ENCODE measurements at regions not wholly inside any gene's neighbourhood (a gene's known extent, or its start where the extent isn't known, plus 50 kb on each side); places are given as distances from the start of the nearest gene placed in this dataset.

DNA sequence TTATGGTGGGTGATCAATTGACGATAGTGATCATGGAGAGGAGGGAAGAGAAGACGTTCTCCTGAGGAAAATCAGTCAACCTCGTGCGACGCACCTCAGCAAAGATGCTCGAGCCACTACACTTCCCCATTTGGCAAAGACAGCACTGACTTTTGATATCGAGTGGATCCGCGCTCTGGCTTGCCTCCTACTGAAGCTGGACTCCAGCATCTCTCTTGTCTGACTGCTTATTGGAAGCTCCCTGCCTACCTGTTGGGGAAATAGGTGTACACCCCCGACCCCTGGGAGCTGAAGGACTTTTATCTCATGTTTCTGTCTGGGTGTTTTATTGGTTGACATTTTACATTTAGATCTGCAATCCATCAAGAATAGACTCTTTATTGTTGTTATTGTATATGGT, 476.8 kb upstream of the B3GAT1 start:
- TF ChIP-seq, protein P1, sequence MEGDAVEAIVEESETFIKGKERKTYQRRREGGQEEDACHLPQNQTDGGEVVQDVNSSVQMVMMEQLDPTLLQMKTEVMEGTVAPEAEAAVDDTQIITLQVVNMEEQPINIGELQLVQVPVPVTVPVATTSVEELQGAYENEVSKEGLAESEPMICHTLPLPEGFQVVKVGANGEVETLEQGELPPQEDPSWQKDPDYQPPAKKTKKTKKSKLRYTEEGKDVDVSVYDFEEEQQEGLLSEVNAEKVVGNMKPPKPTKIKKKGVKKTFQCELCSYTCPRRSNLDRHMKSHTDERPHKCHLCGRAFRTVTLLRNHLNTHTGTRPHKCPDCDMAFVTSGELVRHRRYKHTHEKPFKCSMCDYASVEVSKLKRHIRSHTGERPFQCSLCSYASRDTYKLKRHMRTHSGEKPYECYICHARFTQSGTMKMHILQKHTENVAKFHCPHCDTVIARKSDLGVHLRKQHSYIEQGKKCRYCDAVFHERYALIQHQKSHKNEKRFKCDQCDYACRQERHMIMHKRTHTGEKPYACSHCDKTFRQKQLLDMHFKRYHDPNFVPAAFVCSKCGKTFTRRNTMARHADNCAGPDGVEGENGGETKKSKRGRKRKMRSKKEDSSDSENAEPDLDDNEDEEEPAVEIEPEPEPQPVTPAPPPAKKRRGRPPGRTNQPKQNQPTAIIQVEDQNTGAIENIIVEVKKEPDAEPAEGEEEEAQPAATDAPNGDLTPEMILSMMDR (IDR thresholded peaks at IDR 0.05; ENCODE audit: insufficient read depth, low read length, severe bottlenecking), result no peak
- Histone ChIP-seq H3K36me3 (ENCODE audit: control insufficient read depth, insufficient read depth, low read length) (no peaks in the 10 kb centered on the region), H3K27me3 (ENCODE audit: control insufficient read depth, insufficient read depth, low read length) (no peaks in the 10 kb centered on the region), H3K4me3 (ENCODE audit: low read depth, low read length) (no peak overlapping the region)
- DNase-seq (ENCODE audit: low read depth) (no peak), FAIRE-seq (no peak)

DNA sequence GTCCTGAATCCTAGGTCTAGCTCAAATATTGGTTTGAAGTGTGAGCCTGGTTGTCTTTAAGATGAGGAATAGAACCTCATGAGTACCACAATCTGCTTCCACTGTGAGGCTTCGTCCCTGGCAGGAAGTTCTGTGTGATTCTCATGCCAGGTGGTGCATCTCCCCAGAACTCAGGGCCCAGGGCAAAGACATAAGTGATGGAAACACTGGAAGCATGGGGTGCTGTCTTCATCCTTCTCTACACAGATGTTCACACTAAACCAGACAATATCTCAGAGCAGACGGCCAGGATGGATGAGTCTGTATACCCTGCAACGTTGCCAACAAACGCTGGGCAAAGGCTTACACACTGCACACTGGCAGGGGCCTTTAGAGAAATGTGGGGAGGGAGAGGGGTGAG, 475.9 kb upstream of the B3GAT1 start:
- Histone ChIP-seq H3K36me3 (ENCODE audit: control insufficient read depth, insufficient read depth, low read length) (no peaks in the 10 kb centered on the region), H3K4me3 (ENCODE audit: low read depth, low read length) (no peak overlapping the region), H3K27me3 (ENCODE audit: control insufficient read depth, insufficient read depth, low read length) (no peaks in the 10 kb centered on the region)
- FAIRE-seq (no peak), DNase-seq (ENCODE audit: low read depth) (no peak)
- TF ChIP-seq, protein P1 (IDR thresholded peaks at IDR 0.05; ENCODE audit: insufficient read depth, low read length, severe bottlenecking), result no peak

DNA sequence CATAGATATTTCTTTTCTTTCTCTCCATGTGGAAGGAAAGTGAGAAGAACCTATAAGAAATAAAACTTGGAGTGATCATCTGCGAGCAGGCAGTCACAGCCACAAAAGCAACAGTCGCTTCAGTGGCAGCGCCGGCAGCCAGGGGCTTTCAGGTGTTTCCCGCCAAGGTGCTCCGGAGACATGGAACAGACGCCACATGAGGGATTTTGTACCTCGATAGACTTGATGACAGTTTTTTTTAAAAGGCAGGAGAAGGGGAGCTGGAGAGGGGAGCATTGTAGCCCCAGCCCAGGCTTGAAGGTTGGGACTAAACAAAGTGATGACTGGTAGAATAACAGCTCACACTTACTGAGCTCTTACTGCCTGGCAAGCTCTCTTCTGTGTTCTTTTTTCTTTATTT, 471.4 kb upstream of the B3GAT1 start:
- TF ChIP-seq, protein P1 (IDR thresholded peaks at IDR 0.05; ENCODE audit: insufficient read depth, low read length, severe bottlenecking), result no peak
- no peak for FAIRE-seq
- Histone ChIP-seq H3K27me3 (ENCODE audit: control insufficient read depth, insufficient read depth, low read length) (no peaks in the 10 kb centered on the region), H3K36me3 (ENCODE audit: control insufficient read depth, insufficient read depth, low read length) (no peaks in the 10 kb centered on the region), H3K4me3 (ENCODE audit: low read depth, low read length) (no peak overlapping the region)
- DNase-seq (ENCODE audit: low read depth), result no peak

DNA sequence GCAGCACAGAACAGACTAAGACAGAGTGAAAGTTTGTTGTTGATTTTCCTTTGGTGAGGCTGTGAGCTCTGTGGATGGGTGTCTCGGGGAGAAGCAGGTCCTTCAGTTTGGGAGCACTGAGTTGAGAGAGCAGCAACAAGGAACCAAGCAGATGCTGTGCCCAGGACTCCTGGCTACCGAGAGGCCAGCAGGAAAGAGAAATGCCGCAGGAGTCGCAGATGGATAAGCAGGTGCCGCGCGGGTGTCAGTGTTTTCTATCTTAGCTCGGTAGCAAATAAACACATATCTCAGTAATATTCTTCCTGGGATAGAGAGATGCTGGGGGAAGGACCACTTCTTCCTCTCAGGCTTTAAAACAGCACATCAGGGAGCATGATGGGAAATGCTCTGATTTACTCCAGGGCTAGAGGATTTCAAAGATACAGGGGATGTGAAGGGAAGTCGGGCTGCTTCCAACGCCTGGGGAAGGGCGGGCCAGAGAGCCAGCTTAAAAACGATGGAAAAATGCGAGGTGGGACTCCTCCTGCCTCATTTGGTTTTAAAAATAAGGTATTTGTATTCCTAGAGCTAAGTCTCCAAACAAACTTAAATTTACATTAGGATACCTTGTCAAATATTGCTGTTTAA, 470.7 kb upstream of the B3GAT1 start:
- FAIRE-seq, result no peak
- H3K27me3 ChIP-seq (ENCODE audit: control insufficient read depth, insufficient read depth, low read length), result no peaks in the 10 kb centered on the region

DNA sequence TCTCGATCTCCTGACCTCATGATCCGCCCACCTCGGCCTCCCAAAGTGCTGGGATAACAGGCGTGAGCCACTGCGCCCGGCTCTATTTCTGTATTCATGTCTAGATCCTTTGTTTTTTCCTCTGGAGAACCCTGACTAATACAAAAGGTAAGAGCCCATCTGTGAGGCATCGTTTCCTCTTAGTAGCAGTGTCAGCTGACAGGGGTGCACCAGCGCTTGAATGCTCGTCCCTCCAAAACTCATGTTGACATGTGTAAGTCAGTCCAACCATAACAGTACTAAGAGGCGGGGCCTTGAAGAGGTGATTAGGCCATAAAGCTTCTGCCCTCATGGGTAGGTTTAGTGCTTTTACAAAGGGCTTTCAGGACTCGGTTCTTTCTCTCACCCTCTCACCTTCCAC, 470.1 kb upstream of the B3GAT1 start:
- TF ChIP-seq, protein P1 (IDR thresholded peaks at IDR 0.05; ENCODE audit: insufficient read depth, low read length, severe bottlenecking), result no peak
- no peak for FAIRE-seq
- Histone ChIP-seq H3K27me3 (ENCODE audit: control insufficient read depth, insufficient read depth, low read length) (no peaks in the 10 kb centered on the region), H3K4me3 (ENCODE audit: low read depth, low read length) (no peak overlapping the region), H3K36me3 (ENCODE audit: control insufficient read depth, insufficient read depth, low read length) (no peaks in the 10 kb centered on the region)
- no peak for DNase-seq (ENCODE audit: low read depth)

More for the DNA sequence above, 470.7 kb upstream of the B3GAT1 start:
- Histone ChIP-seq H3K36me3 (ENCODE audit: control insufficient read depth, insufficient read depth, low read length) (no peaks in the 10 kb centered on the region), H3K4me3 (ENCODE audit: low read depth, low read length) (no peak overlapping the region)
- TF ChIP-seq, protein P1 (IDR thresholded peaks at IDR 0.05; ENCODE audit: insufficient read depth, low read length, severe bottlenecking), result no peak
- no peak for DNase-seq (ENCODE audit: low read depth)

DNA sequence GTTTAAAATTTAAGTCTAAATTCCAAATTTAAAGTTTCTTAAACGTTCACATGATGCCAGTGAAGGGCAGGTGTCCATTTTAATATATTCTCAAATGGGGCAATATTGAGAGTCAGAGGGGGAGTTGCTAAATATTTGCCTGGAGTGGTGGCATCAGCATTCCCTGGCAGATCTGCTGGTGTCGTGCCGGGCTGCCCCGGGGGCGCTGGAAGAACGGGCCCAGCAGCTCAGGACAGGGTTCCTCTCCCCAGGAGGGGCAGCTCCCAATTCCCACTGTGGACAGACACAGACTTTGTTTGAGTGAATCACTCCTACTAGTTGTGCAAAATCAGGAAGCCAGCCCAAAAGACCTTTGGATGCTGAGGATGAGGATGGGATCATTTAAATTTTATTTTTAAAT, 468.7 kb upstream of the B3GAT1 start:
- TF ChIP-seq, protein P1 (IDR thresholded peaks at IDR 0.05; ENCODE audit: insufficient read depth, low read length, severe bottlenecking), result no peak
- H3K36me3 ChIP-seq (ENCODE audit: control insufficient read depth, insufficient read depth, low read length), result no peaks in the 10 kb centered on the region
- no peaks in the 10 kb centered on the region for H3K27me3 ChIP-seq (ENCODE audit: control insufficient read depth, insufficient read depth, low read length)
- FAIRE-seq, result no peak
- no peak overlapping the region for H3K4me3 ChIP-seq (ENCODE audit: low read depth, low read length)
- no peak for DNase-seq (ENCODE audit: low read depth)

Data from bronchial epithelial cell (primary cell).